MM.1S (cell line): ENCODE measurements at regions not wholly inside any gene's neighbourhood (a gene's known extent, or its start where the extent isn't known, plus 50 kb on each side); places are given as distances from the start of the nearest gene placed in this dataset.

Source experiments
- CTCF ChIP-seq: fragments of 300-600 bp; sonication (generic); IDR thresholded peaks from 2 replicates; pipeline ENCODE4 v1.5.1; 2016; ENCODE audit warnings: antibody characterized with exemption, low read length, mixed read lengths
- EZH2 ChIP-seq: fragments of 300-600 bp; sonication (generic); optimal IDR thresholded peaks from 2 replicates; pipeline ENCODE3; 2017; ENCODE audit warnings: low read depth, mild to moderate bottlenecking, antibody characterized with exemption, low read length, mixed read lengths
- EZH2phosphoT487 ChIP-seq: fragments of 300-600 bp; sonication (generic); IDR thresholded peaks from 2 replicates; pipeline ENCODE4 v1.6.1; 2018; ENCODE audit warnings: antibody characterized with exemption, low read length

- TF ChIP-seq CTCF: no peak
- no peak for TF ChIP-seq EZH2
- no peak for TF ChIP-seq EZH2phosphoT487
Measured at GRCh38 chr3:81315030-81315429, 446.4 kb downstream of the GBE1 start.
